ENCODE measurements at regions not wholly inside any gene's neighbourhood (a gene's known extent, or its start where the extent isn't known, plus 50 kb on each side); places are given as distances from the start of the nearest gene placed in this dataset.

- TF ChIP-seq AGO2 (optimal IDR thresholded peaks at IDR 0.05; ENCODE audit: low read depth, low read length) (no peak), ZNF335 (CRISPR knock-in tag; IDR thresholded peaks at IDR 0.05) (no peak), ZNF503 (CRISPR knock-in tag; IDR thresholded peaks at IDR 0.05) (no peak), FOXK2 (IDR thresholded peaks at IDR 0.05) (no peak), MIER2 (CRISPR knock-in tag; IDR thresholded peaks at IDR 0.05) (no peak), GRHL1 (CRISPR knock-in tag; conservative IDR thresholded peaks at IDR 0.05) (no peak), RFXANK (CRISPR knock-in tag; IDR thresholded peaks at IDR 0.05) (no peak)
- ChIA-PET POLR2A (no interaction called here), CTCF (ENCODE audit: low intra/inter-chr PET ratio, low total read pairs) (no interaction called here)
- no TSS peak for BruUV-seq (replicated peaks)
- Histone ChIP-seq H3K4me1 (ENCODE audit: insufficient read depth, low read length) (peaks cover 7% of the 10 kb centered on the region; the same call in 1 of the 2 replicates), H3K79me2 (ENCODE audit: insufficient read depth, low read length) (no peaks in the 10 kb centered on the region), H3K36me3 (replicated peaks in 1 of 2; ENCODE audit: control insufficient read depth in 1 of 2, insufficient read depth in 2 of 2, low read length in 2 of 2) (no peaks in the 10 kb centered on the region), H3K9ac (ENCODE audit: insufficient read depth, low read depth, low read length) (no peak overlapping the region), H2AFZ (ENCODE audit: low read length) (no peak overlapping the region), H3K4me3 (replicated peaks in 1 of 3; ENCODE audit: insufficient read depth in 1 of 3, low read depth in 2 of 3, low read length in 3 of 3) (no peak overlapping the region), H3K9me3 (ENCODE audit: low read length) (no peaks in the 10 kb centered on the region), H4K20me1 (ENCODE audit: insufficient read depth, low read length) (no peaks in the 10 kb centered on the region), H3K27ac (ENCODE audit: extremely low read length, insufficient read depth, low read length) (no peak overlapping the region), H3K4me2 (ENCODE audit: low read depth, low read length) (no peak overlapping the region), H3K27me3 (ENCODE audit: control insufficient read depth in 1 of 2, insufficient read depth in 2 of 2, low read length in 2 of 2) (peaks cover 0 to 3% of the 10 kb centered on the region in 2 experiments; a peak in 1 of 5 replicates)
- in situ Hi-C loops (cut with HindIII; ENCODE audit: extremely low pct_ligation_motif_present, low pct_unique_long_range_greater_than_20kb) (no loop called here), intact Hi-C loops (cut with micrococcal nuclease; ENCODE audit: unreplicated experiment) (no loop called here)
- DNase-seq (ENCODE audit: low spot score): no peak
- no peak for FAIRE-seq
- ATAC-seq: no peak
- WGBS (ENCODE audit: low lambda C conversion rate): 0% methylated on average over 1 of the region's 1 CpG
These were observed 253.2 kb downstream of the TTC32 start for GRCh38 chr2:19648583-19648982.

Data from HepG2 (cell line).